Muscle layer of duodenum (tissue), 2 donors: ENCODE measurements at regions not wholly inside any gene's neighbourhood (a gene's known extent, or its start where the extent isn't known, plus 50 kb on each side); places are given as distances from the start of the nearest gene placed in this dataset.

Experiments used
- H3K27ac ChIP-seq: one replicate; pipeline ENCODE4 v1.7.0; 2013; ENCODE audit warnings: mild to moderate bottlenecking, low read length
- H3K27me3 ChIP-seq: one replicate; pipeline ENCODE4 v1.7.0; 2013; ENCODE audit warnings: low read depth, mild to moderate bottlenecking, control low read depth, low read length
- H3K36me3 ChIP-seq, 2 donors: one replicate each; pipeline ENCODE4 v1.7.0; 2013; ENCODE audit warnings: low read length in 2 of 2, control low read depth in 1 of 2, mild to moderate bottlenecking in 1 of 2; ENCODE audit not compliant: insufficient read depth in 2 of 2, control insufficient read depth in 1 of 2
- H3K4me1 ChIP-seq, 2 donors: one replicate each; pipeline ENCODE4 v1.7.0; 2013; ENCODE audit warnings: low read length in 2 of 2, mild to moderate bottlenecking in 2 of 2, control low read depth in 1 of 2, moderate library complexity in 1 of 2; ENCODE audit not compliant: insufficient read depth in 2 of 2, control insufficient read depth in 1 of 2
- H3K4me3 ChIP-seq, 2 donors: one replicate each; pipeline ENCODE4 v1.7.0; 2013; ENCODE audit warnings: low read length in 2 of 2, low read depth in 1 of 2, mild to moderate bottlenecking in 1 of 2
- H3K9me3 ChIP-seq, 2 donors: one replicate each; pipeline ENCODE4 v1.7.0; 2013; ENCODE audit warnings: low read length in 2 of 2, control low read depth in 1 of 2, mild to moderate bottlenecking in 1 of 2; ENCODE audit not compliant: control insufficient read depth in 1 of 2
- donor health status: healthy.

DNA sequence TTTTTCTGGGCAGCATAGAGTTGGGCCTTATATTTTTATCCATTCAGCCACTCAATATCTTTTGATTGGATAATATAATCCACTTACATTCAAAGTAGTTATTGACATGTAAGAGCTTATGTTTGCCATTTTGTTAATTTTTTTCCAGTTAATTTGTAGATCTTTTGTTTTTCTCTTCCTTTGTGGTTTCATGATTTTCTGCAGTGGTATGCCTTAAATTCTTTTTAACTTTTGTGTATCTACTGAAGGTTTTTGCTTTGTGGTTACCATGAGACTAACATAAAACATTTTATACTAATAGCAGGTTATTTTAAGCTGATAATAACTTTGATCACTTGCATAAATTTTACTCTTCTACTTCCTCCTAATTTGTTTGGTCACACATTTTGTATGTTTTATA is 140.8 kb upstream of the GATB start:
- peaks cover 0 to 5% of the 10 kb centered on the region in 2 donors for H3K9me3 ChIP-seq
- H3K27me3 ChIP-seq = no peaks in the 10 kb centered on the region
- H3K4me3 ChIP-seq = no peak overlapping the region
- H3K27ac ChIP-seq = no peak overlapping the region
- H3K4me1 ChIP-seq = no peaks in the 10 kb centered on the region
- H3K36me3 ChIP-seq = no peaks in the 10 kb centered on the region

DNA sequence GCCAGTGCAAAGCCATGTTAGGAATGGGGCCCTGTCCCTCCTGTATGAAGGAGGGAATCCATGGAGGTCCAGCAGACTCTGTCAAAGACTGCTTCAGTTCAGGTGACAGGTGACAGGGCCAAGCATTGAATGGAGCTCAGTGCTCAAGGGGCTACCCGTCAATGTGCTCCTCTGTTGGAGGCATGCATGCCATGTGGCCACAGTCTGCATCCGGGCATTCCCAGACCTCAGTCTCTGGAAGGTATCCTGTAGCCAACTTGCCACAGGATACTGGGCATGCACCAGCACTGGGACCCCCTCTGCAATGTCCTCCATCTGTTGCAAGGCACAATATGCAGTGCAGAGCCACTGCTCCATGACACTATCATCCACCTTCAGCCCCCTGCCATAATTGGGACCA is 136.1 kb upstream of the GATB start:
- Histone ChIP-seq H3K4me1 (no peaks in the 10 kb centered on the region), H3K27me3 (no peaks in the 10 kb centered on the region), H3K36me3 (no peaks in the 10 kb centered on the region), H3K9me3 (no peaks in the 10 kb centered on the region), H3K27ac (no peak overlapping the region), H3K4me3 (no peak overlapping the region)

DNA sequence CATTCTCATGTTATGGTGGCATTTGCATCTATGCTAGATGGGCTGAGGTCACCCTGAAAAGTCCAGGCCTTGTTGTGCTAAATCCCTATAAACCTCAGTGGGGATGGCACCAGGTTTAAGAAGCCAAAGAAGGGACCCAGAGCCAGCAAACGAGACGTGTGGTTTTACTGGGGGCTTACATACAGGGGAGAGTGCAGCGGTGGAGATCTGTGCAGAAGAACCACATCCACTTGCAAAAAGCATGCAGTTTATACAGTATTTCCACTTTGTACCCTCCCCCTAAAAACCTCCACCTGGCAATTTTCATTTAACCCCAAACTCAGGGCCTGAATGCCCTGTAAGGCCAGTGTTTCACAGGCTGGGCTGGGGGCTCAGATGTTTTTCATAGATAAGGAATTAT is 134.9 kb upstream of the GATB start:
- no peak overlapping the region for H3K27ac ChIP-seq
- no peaks in the 10 kb centered on the region for H3K9me3 ChIP-seq

DNA sequence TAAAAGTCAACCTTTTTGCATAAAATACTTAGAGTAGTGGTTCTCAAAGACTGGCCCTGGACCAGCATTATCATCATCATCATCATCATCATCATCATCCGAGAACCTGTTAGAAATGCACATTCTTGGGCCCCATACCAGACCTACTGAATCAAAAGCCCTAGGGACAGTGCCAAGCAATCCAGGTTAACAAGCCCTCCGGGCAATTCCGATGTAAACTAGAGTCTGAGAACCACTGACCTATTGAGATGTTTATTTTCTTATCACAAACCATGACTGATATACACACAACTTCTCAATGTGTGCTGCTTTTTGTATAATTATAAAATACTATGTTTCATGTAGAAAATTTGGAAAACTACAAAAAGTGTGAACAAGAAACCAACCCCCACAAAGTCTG is 133.4 kb upstream of the GATB start:
- no peaks in the 10 kb centered on the region for H3K27me3 ChIP-seq
- H3K36me3 ChIP-seq = no peaks in the 10 kb centered on the region
- no peaks in the 10 kb centered on the region for H3K4me1 ChIP-seq
- no peaks in the 10 kb centered on the region for H3K9me3 ChIP-seq
- no peak overlapping the region for H3K4me3 ChIP-seq
- H3K27ac ChIP-seq = no peak overlapping the region

More for the DNA sequence above, 134.9 kb upstream of the GATB start:
- Histone ChIP-seq H3K4me1 (no peaks in the 10 kb centered on the region), H3K36me3 (no peaks in the 10 kb centered on the region), H3K27me3 (no peaks in the 10 kb centered on the region), H3K4me3 (no peak overlapping the region)

DNA sequence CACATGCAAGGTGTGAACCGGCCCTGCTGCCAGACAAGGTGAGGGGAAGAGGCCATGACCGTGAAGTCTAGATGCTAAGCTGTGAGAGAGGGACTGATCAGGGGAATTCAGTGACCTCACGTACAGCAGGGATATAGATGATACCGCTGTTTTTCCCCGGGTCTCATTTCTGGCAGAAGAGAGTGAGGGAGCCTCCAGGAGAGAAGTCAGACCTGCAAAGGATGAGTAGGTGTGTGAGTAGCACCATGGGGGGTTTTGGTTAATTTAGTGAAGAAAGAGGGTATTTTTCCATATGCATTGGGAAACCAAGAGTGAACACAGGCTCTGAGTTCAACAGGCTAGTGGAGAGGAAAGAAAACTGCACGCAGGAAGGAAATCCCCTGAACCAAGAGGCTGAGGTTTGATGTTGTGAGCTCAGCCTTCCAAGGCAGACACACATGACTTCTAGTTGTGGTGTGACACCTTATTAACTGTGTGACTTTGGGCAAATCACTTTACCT is 127.6 kb upstream of the GATB start:
- Histone ChIP-seq H3K9me3 (no peaks in the 10 kb centered on the region), H3K27ac (no peak overlapping the region), H3K4me3 (no peak overlapping the region), H3K36me3 (no peaks in the 10 kb centered on the region), H3K27me3 (no peaks in the 10 kb centered on the region), H3K4me1 (peaks cover 0 to 4% of the 10 kb centered on the region in 2 donors)

DNA sequence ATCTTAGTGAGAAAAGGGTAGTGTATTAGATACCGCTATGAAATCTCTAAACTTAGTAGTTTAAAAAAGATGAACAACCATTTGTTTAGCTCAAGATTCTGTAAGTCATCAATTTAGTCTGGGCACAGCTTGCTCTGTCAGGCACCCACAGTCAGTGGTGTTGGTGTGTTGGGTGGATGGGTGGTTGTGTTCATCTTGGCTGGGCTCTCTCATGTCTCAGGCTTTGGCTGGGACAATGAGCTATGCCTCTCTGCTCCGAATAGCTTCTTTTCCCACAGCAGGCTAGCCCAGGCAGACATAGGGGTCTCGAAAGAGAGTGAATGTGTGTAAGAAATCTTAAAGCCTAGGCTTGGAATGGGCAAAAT is 127.0 kb upstream of the GATB start:
- peaks cover 0 to 4% of the 10 kb centered on the region in 2 donors for H3K4me1 ChIP-seq
- H3K27ac ChIP-seq = no peak overlapping the region
- no peaks in the 10 kb centered on the region for H3K36me3 ChIP-seq
- H3K4me3 ChIP-seq = no peak overlapping the region
- no peaks in the 10 kb centered on the region for H3K9me3 ChIP-seq
- H3K27me3 ChIP-seq = no peaks in the 10 kb centered on the region

DNA sequence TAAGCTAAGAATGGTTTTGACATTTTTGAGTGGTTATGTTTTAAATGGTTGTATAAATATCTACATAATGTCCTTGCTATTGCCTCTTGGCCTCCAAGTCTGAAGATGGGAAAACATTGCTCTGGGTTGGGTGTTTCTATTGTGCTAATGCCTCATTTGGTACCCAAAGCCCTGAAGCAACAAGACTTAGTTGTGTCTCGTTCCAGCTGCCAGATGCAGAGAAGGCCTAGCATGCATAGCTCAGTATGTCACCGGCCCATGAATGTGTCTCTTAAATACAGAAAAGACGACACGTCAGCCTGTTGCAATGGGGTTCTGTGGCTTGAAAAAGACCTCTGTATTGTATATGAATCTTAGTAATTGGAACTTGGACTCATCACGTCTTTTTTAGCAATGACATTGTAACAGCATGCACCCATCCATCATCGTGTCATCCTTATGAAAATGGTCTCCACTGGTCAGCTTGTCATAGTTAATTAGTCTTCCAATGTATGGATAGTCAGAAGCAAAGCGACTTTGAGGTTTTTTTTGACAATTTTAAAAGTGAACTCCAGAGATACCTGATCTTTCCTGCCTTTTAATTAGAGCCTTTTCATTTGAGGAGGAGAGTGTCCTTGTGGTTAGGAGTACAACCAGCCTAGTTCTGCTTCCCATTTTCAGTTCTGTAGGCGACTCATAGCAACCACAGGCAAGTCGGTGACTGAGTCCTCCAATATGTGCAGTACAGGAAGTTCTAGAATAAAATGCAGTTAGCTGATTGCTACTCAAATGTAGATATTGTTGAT is 126.4 kb upstream of the GATB start:
- Histone ChIP-seq H3K27me3 (no peaks in the 10 kb centered on the region), H3K27ac (no peak overlapping the region), H3K9me3 (no peaks in the 10 kb centered on the region), H3K36me3 (no peaks in the 10 kb centered on the region), H3K4me3 (no peak overlapping the region), H3K4me1 (peaks cover 0 to 4% of the 10 kb centered on the region in 2 donors)

DNA sequence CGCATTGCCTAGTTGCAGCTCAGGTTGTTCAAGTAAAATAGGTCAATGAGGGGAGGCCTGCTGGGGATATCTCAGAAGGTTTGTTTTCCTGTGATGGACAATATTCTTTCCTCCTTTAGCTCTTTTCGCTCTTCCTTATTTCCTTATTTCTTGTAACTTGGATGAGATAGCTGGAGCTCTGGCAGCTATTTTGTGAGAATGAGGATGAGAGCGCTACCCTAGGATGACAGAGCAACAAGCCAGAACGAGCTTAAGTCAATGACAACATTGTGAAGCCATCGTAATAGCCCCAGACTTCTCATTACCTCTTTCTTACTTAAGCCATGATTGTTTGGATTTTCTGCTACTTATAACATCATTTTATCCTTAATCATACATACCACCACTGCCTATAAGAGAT is 124.3 kb upstream of the GATB start:
- peaks cover 0 to 4% of the 10 kb centered on the region in 2 donors for H3K4me1 ChIP-seq
- H3K4me3 ChIP-seq = no peak overlapping the region
- no peaks in the 10 kb centered on the region for H3K9me3 ChIP-seq
- no peaks in the 10 kb centered on the region for H3K36me3 ChIP-seq
- no peak overlapping the region for H3K27ac ChIP-seq
- H3K27me3 ChIP-seq = no peaks in the 10 kb centered on the region

DNA sequence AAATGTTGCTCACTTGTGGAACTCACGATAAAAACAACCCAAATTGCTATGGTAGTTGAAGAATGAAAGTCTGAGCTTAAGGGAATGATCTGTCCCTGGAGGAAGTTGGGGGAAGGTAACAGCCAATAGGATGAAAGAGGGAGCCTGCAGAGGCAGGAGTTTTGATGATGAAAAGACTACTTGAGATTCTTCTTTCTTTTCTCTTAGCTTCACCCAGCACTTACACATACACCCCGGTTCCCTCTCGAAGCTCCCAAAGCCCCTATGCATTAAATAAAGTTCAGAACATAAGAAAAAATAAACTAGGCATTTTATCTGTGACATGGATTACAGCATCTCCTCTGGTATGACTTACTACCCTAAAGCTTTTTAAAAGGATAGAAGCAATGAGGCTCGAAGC is 122.9 kb upstream of the GATB start:
- Histone ChIP-seq H3K4me1 (peaks cover 0 to 4% of the 10 kb centered on the region in 2 donors), H3K36me3 (no peaks in the 10 kb centered on the region), H3K27ac (no peak overlapping the region), H3K9me3 (no peaks in the 10 kb centered on the region), H3K27me3 (no peaks in the 10 kb centered on the region), H3K4me3 (no peak overlapping the region)

DNA sequence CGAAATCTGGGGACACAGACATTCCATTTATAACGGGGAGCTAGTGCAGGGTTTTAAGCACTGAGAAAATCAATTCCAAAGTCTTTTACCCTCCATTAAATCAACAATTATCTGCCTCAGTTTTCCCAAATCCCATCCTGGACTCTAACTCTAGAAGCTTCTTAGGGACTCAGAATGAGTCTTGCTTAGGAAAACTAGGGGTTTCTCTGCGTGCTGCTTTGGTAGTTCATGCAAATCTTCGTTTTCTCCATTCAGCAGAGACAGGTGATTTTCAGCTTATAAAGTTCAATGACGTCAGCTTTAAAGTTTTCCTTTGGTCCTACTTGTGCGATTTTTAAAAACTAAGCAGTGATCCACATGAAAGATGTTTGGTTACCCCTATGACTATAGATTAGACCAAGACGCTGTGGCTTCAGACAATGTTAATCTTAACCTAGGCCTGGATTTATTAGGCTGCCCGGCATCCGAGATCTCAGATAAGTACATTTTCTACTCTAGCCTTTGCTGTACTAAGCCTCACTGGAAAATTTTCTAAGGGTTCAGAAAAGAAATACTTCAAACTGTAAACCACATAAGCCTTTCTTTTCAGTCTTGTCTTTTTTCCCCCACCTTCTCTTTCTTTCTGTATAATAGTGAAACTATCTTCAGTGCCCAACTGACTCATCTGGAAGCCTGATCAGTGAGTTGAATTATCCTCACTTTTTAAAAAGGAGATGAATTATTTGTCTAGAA is 121.4 kb upstream of the GATB start:
- H3K4me3 ChIP-seq = no peak overlapping the region
- H3K27ac ChIP-seq = no peak overlapping the region
- no peaks in the 10 kb centered on the region for H3K36me3 ChIP-seq

DNA sequence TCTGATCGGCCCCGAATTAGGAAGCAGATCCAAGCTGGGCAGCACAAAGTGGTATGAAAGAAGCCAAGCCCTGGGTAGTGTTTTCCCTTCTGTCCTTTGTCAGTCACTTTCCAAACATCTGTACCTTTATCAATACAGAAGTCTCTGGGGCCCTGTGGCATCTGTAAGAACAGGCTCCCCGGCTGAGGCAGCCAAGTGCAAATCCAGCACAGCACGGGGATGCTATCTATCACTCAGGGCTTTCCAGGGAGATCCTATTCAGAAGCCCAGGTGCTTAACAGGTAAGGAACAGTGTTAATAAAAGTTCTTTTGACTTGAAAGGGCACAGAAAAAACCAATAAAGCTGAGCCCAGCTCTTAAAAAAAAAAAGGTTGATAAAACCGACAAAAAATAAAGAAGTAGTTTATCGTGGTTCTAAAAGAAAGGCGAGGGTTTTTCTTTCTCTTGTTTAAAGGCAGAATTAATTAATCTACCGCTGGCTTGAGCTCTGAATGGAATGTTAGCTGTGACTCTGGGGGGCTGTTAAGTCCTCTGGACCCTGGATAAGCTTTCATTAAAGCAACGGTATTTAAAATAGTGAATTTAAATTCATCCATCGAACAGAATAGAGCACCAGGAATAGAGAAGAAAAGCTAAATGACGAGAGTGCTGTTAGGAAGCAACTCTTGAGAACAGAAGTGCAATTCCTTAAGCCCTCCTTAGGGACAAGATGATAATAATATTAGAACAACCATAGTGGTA is 119.1 kb upstream of the GATB start:
- no peaks in the 10 kb centered on the region for H3K27me3 ChIP-seq
- no peaks in the 10 kb centered on the region for H3K9me3 ChIP-seq
- no peak overlapping the region for H3K27ac ChIP-seq
- H3K4me1 ChIP-seq = no peaks in the 10 kb centered on the region
- H3K4me3 ChIP-seq = no peak overlapping the region
- H3K36me3 ChIP-seq = no peaks in the 10 kb centered on the region

More for the DNA sequence above, 121.4 kb upstream of the GATB start:
- Histone ChIP-seq H3K9me3 (no peaks in the 10 kb centered on the region), H3K4me1 (peaks cover 0 to 4% of the 10 kb centered on the region in 2 donors), H3K27me3 (no peaks in the 10 kb centered on the region)
